Smooth muscle cell (in vitro differentiated cells): ENCODE measurements at regions not wholly inside any gene's neighbourhood (a gene's known extent, or its start where the extent isn't known, plus 50 kb on each side); places are given as distances from the start of the nearest gene placed in this dataset.

ENCODE experiments used
- DNase-seq: peaks from one replicate; lab custom pipeline; 2025; ENCODE audit not compliant: unreplicated experiment; lab: John Stamatoyannopoulos, UW
- H2AFZ ChIP-seq: fragments of 200-600 bp; sonication (generic); 2 replicates; pipeline ENCODE4 v1.6.0; 2016; ENCODE audit warnings: antibody characterized with exemption, low read depth, mild to moderate bottlenecking
- H3F3A ChIP-seq: fragments of 200-600 bp; sonication (generic); 2 replicates; pipeline ENCODE4 v1.6.0; 2017; ENCODE audit warnings: antibody characterized with exemption, low read depth
- H3K27ac ChIP-seq: fragments of 200-600 bp; sonication (generic); 2 replicates; pipeline ENCODE4 v1.5.1; 2016; ENCODE audit warnings: low read depth, mild to moderate bottlenecking
- H3K27me3 ChIP-seq: fragments of 200-600 bp; sonication (generic); 2 replicates; pipeline ENCODE4 v1.6.1; 2016; ENCODE audit warnings: low read depth, mild to moderate bottlenecking
- H3K36me3 ChIP-seq: fragments of 200-600 bp; sonication (generic); 2 replicates; pipeline ENCODE4 v1.5.1; 2016; ENCODE audit warnings: low read depth
- H3K4me1 ChIP-seq: fragments of 200-600 bp; sonication (generic); 2 replicates; pipeline ENCODE4 v1.5.1; 2016; ENCODE audit warnings: low read depth
- H3K4me2 ChIP-seq: fragments of 200-600 bp; sonication (generic); 2 replicates; pipeline ENCODE4 v1.6.0; 2016; ENCODE audit warnings: mild to moderate bottlenecking
- H3K4me3 ChIP-seq: fragments of 200-600 bp; sonication (generic); 2 replicates; pipeline ENCODE4 v1.5.1; 2016; ENCODE audit warnings: mild to moderate bottlenecking
- H3K79me2 ChIP-seq: fragments of 200-600 bp; sonication (generic); 2 replicates; pipeline ENCODE4 v1.6.0; 2016; ENCODE audit warnings: low read depth, mild to moderate bottlenecking
- H3K9ac ChIP-seq: fragments of 200-600 bp; sonication (generic); 2 replicates; pipeline ENCODE4 v1.6.0; 2016; ENCODE audit warnings: low read depth
- H3K9me3 ChIP-seq: fragments of 200-600 bp; sonication (generic); replicated peaks from 2 replicates; pipeline ENCODE4 v1.5.1; 2016; ENCODE audit warnings: low read depth
- H4K20me1 ChIP-seq: fragments of 200-600 bp; sonication (generic); 2 replicates; pipeline ENCODE4 v1.6.0; 2016; ENCODE audit warnings: low read depth
- WGBS: methylation state at CpG from one replicate; pipeline ENCODE4 v1.1.7; 2016; ENCODE audit warnings: low lambda C conversion rate; 5-methylcytosine and 5-hydroxymethylcytosine counted together
- TF ChIP-seq, protein P1 (sequence below): fragments of 200-600 bp; sonication (generic); IDR thresholded peaks from 2 replicates; pipeline ENCODE4 v1.5.1; 2017; ENCODE audit warnings: borderline replicate concordance, mild to moderate bottlenecking, antibody characterized with exemption; ENCODE audit not compliant: insufficient read depth, poor library complexity, severe bottlenecking

- no peaks in the 10 kb centered on the region for H3K9me3 ChIP-seq
- H3K9ac ChIP-seq, result no peak overlapping the region
- no peaks in the 10 kb centered on the region for H3K79me2 ChIP-seq
- no peak overlapping the region for H3K27ac ChIP-seq
- H2AFZ ChIP-seq, result no peak overlapping the region
- TF ChIP-seq, protein P1, sequence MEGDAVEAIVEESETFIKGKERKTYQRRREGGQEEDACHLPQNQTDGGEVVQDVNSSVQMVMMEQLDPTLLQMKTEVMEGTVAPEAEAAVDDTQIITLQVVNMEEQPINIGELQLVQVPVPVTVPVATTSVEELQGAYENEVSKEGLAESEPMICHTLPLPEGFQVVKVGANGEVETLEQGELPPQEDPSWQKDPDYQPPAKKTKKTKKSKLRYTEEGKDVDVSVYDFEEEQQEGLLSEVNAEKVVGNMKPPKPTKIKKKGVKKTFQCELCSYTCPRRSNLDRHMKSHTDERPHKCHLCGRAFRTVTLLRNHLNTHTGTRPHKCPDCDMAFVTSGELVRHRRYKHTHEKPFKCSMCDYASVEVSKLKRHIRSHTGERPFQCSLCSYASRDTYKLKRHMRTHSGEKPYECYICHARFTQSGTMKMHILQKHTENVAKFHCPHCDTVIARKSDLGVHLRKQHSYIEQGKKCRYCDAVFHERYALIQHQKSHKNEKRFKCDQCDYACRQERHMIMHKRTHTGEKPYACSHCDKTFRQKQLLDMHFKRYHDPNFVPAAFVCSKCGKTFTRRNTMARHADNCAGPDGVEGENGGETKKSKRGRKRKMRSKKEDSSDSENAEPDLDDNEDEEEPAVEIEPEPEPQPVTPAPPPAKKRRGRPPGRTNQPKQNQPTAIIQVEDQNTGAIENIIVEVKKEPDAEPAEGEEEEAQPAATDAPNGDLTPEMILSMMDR, result no peak
- peaks cover 57% of the 10 kb centered on the region for H3K27me3 ChIP-seq
- H3K4me2 ChIP-seq, result no peak overlapping the region
- no peaks in the 10 kb centered on the region for H4K20me1 ChIP-seq
- no peak overlapping the region for H3K4me3 ChIP-seq
- 72% methylated on average over 3 of the region's 3 CpGs for whole genome bisulfite sequencing
- no peak for DNase-seq
- no peaks in the 10 kb centered on the region for H3F3A ChIP-seq
- no peaks in the 10 kb centered on the region for H3K36me3 ChIP-seq
- no peaks in the 10 kb centered on the region for H3K4me1 ChIP-seq
These were observed 397.0 kb downstream of the NXPE2 start for GRCh38 chr11:115075356-115075755.

DNA sequence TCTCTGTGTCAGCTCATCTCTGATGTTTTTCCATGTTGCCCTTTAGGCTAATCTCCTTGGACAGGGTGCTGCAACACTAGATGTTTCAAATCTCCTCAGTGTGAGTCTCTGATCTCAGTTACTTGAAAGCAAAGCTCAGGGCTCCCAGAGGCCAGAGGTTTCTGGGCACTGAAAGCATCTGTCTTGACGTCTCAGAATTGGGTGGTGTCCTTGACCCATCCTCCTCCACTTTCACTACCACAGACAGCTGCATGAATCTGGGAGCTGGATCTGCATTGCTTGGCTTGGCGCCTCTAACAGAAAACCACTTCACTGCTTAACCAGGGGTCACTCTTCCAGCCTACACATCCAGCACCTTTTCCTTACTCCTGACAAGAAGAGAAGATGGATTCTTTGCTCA lies 399.4 kb downstream of the NXPE2 start:
- peaks cover 75% of the 10 kb centered on the region for H3K27me3 ChIP-seq
- WGBS, result 68% methylated on average over 2 of the region's 2 CpGs
- DNase-seq, result no peak
- H2AFZ ChIP-seq, result no peak overlapping the region
- TF ChIP-seq, protein P1, result no peak
- H3F3A ChIP-seq, result no peaks in the 10 kb centered on the region
- no peaks in the 10 kb centered on the region for H3K9me3 ChIP-seq
- no peak overlapping the region for H3K4me3 ChIP-seq
- H3K4me1 ChIP-seq, result no peaks in the 10 kb centered on the region
- no peaks in the 10 kb centered on the region for H3K36me3 ChIP-seq
- H4K20me1 ChIP-seq, result no peaks in the 10 kb centered on the region
- H3K79me2 ChIP-seq, result no peaks in the 10 kb centered on the region
- H3K27ac ChIP-seq, result no peak overlapping the region
- H3K4me2 ChIP-seq, result no peak overlapping the region
- H3K9ac ChIP-seq, result no peak overlapping the region

GRCh38 chr11:115078461-115079438 lies 400.4 kb downstream of the NXPE2 start:
- DNase-seq, result no peak
- H4K20me1 ChIP-seq, result no peaks in the 10 kb centered on the region

More at GRCh38 chr11:115078461-115079438, 400.4 kb downstream of the NXPE2 start:
- TF ChIP-seq, protein P1, result no peak
- Histone ChIP-seq H3K27me3 (peaks cover 74% of the 10 kb centered on the region), H3K4me3 (no peak overlapping the region), H3K79me2 (no peaks in the 10 kb centered on the region), H3K27ac (no peak overlapping the region), H3K4me1 (no peaks in the 10 kb centered on the region), H3F3A (no peaks in the 10 kb centered on the region), H2AFZ (no peak overlapping the region), H3K4me2 (no peak overlapping the region), H3K9ac (no peak overlapping the region), H3K36me3 (no peaks in the 10 kb centered on the region), H3K9me3 (no peaks in the 10 kb centered on the region)
- WGBS, result 86% methylated on average over 15 of the region's 15 CpGs
